Activated CD4-positive, alpha-beta memory T cell treated with anti-CD3 and anti-CD28 coated beads for 36 hours (primary cell): ENCODE measurements at regions not wholly inside any gene's neighbourhood (a gene's known extent, or its start where the extent isn't known, plus 50 kb on each side); places are given as distances from the start of the nearest gene placed in this dataset.

Experiments
- CTCF ChIA-PET: fragments of 350-600 bp; sonication (Branson Sonifier 250); formaldehyde crosslinking; loops from one replicate; lab custom pipeline; 2021; ENCODE audit warnings: antibody characterized with exemption, inconsistent platforms; lab: Charles Lee
- POLR2A ChIA-PET: fragments of 350-600 bp; sonication (Branson Sonifier 250); formaldehyde crosslinking; loops from one replicate; lab custom pipeline; 2021; ENCODE audit warnings: antibody characterized with exemption; lab: Charles Lee
- DNase-seq: peaks from one replicate; pipeline ENCODE4 v3.0.0-alpha.2; 2020
- H3K27ac Mint-ChIP-seq: one replicate; pipeline ENCODE4 v1.8.0; 2021; ENCODE audit warnings: mixed read lengths
- H3K27me3 Mint-ChIP-seq: one replicate; pipeline ENCODE4 v1.8.0; 2021; ENCODE audit warnings: mixed read lengths
- H3K36me3 Mint-ChIP-seq: one replicate; pipeline ENCODE4 v1.8.0; 2021; ENCODE audit warnings: mixed read lengths
- H3K4me1 Mint-ChIP-seq: one replicate; pipeline ENCODE4 v1.8.0; 2021; ENCODE audit warnings: low read depth, mixed read lengths
- H3K4me3 Mint-ChIP-seq: one replicate; pipeline ENCODE4 v1.8.0; 2021; ENCODE audit warnings: mild to moderate bottlenecking, mixed read lengths
- H3K9me3 Mint-ChIP-seq: one replicate; pipeline ENCODE4 v1.8.0; 2021; ENCODE audit warnings: mixed read lengths
- intact Hi-C: fragments of 100-400 bp; cut with micrococcal nuclease; formaldehyde crosslinking; loops from one replicate; pipeline ENCODE4 v1.15.1; 2023

DNA sequence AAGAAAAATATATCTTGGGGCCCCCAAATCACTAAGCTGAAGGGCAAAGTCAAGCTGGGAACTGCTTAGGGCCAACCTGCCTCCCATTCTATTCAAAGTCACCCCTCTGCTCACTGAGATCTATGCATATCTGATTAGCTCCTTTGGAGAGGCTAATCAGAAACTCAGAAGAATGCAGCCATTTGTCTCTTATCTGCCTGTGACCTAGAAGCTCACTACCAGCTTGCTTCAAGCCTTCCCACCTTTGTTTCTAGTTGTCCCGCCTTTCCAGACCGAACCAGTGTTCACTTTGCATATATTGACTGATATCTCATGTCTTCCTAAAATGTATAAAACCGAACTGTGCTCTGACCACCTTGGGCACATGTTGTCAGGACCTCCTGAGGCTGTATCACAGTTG lies 479.4 kb downstream of the METTL4 start:
- Mint-ChIP-seq H3K4me1 (no peaks in the 10 kb centered on the region), H3K9me3 (no peaks in the 10 kb centered on the region), H3K36me3 (no peaks in the 10 kb centered on the region), H3K27me3 (no peaks in the 10 kb centered on the region), H3K27ac (no peak overlapping the region), H3K4me3 (no peak overlapping the region)
- DNase-seq, result no peak
- intact Hi-C loops, result no loop called here
- POLR2A ChIA-PET, result no interaction called here
- CTCF ChIA-PET, result no interaction called here

GRCh38 chr18:2096551-2096950 lies 474.8 kb downstream of the METTL4 start:
- intact Hi-C loops, result no loop called here
- POLR2A ChIA-PET, result no interaction called here
- CTCF ChIA-PET, result interaction anchor here (1.7 kb wide), 1 partner anchor 10 kb away, joined by 11 read pairs; no protein-coding TSS in a partner anchor
- no peaks in the 10 kb centered on the region for H3K27me3 Mint-ChIP-seq
- no peaks in the 10 kb centered on the region for H3K4me1 Mint-ChIP-seq
- H3K9me3 Mint-ChIP-seq, result no peaks in the 10 kb centered on the region
- no peak for DNase-seq
- H3K36me3 Mint-ChIP-seq, result no peaks in the 10 kb centered on the region
- H3K4me3 Mint-ChIP-seq, result no peak overlapping the region
- no peak overlapping the region for H3K27ac Mint-ChIP-seq

DNA sequence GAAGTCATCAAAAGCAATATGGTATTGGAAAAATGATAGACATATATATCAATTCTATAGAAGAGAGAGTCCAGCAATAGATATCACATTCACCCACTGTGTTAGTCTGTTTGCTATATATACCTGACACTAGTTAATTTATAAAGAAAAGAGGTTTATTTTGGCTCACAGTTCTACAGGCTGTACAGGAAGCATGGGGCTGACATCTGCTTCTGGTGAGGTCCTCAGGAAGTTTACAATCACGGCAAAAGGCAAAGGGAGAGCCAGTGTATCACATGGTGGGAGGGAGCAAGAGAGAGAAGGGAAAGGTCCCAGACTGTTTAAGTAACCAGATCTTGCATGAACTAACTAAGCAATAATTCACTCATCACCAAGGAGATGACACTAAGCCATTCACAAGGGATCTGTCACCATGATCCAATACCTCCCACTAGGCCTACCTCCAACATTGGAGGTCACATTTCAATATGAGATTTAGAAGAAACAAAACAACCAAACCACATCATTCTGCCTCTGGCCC lies 470.6 kb downstream of the METTL4 start:
- ChIA-PET POLR2A (no interaction called here), CTCF (no interaction called here)
- DNase-seq, result no peak
- H3K36me3 Mint-ChIP-seq, result no peaks in the 10 kb centered on the region
- H3K27ac Mint-ChIP-seq, result no peak overlapping the region
- H3K27me3 Mint-ChIP-seq, result peaks cover 3% of the 10 kb centered on the region
- H3K4me3 Mint-ChIP-seq, result no peak overlapping the region
- no peaks in the 10 kb centered on the region for H3K4me1 Mint-ChIP-seq
- H3K9me3 Mint-ChIP-seq, result no peaks in the 10 kb centered on the region
- intact Hi-C loops, result loop anchor here (10.0 kb wide), 2 partner anchors 124 to 1144 kb away; partner anchors contain the start of gene MYL12A

DNA sequence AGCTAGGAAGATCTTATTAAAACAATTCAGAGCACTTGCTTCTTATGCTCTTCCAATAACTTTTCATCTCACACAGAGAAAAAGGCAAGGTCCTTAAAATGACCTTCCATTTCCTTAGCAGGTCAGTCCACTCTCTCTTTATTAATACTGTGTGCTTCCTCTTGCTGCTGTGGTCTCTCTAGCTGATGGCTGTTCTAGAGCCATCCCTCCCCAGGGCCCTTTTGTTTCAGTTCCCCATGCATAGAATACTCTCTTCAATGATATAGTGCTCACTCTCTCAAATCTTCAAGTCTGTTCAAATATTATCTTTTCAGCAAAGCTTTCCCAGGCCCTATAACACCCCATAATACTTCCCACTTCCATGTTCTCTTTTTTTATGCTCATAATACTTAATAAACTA lies 469.3 kb downstream of the METTL4 start:
- CTCF ChIA-PET, result interaction anchor here (0.5 kb wide), 1 partner anchor 177 kb away, joined by 3 read pairs; no protein-coding TSS in a partner anchor
- no peak for DNase-seq
- Mint-ChIP-seq H3K27me3 (peaks cover 3% of the 10 kb centered on the region), H3K4me1 (no peaks in the 10 kb centered on the region), H3K9me3 (no peaks in the 10 kb centered on the region), H3K27ac (no peak overlapping the region), H3K36me3 (no peaks in the 10 kb centered on the region), H3K4me3 (no peak overlapping the region)
- intact Hi-C loops, result loop anchor here (10.0 kb wide), 2 partner anchors 123 to 1143 kb away; partner anchors contain the start of gene MYL12A
- POLR2A ChIA-PET, result no interaction called here

DNA sequence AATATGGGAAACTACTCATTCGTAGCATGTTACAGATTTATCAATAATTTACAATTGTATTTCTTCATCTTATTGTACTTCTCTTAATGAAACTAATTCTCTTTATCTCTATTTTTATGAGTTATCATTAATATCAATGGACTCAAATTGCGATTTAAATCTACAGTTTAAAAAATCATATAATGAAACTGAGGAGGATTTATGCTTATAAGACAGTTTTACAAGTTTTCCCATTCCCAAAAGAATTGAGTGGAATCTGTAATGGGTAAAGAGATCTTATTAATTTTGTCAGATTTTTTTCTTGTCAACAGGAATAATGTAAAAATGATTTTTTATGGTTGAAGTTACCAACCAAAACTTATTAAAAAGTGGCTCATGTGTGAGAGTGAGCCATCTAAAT lies 468.0 kb downstream of the METTL4 start:
- no peaks in the 10 kb centered on the region for H3K4me1 Mint-ChIP-seq
- no peak for DNase-seq
- H3K36me3 Mint-ChIP-seq, result no peaks in the 10 kb centered on the region
- CTCF ChIA-PET, result interaction anchor here (1.2 to 2.2 kb wide), 2 partner anchors 35 to 438 kb away, joined by 3 to 16 read pairs; no protein-coding TSS in a partner anchor
- no peaks in the 10 kb centered on the region for H3K9me3 Mint-ChIP-seq
- H3K4me3 Mint-ChIP-seq, result no peak overlapping the region
- H3K27me3 Mint-ChIP-seq, result peaks cover 3% of the 10 kb centered on the region
- no peak overlapping the region for H3K27ac Mint-ChIP-seq
- intact Hi-C loops, result loop anchor here (10.0 kb wide), 2 partner anchors 122 to 1142 kb away; partner anchors contain the start of gene MYL12A
- POLR2A ChIA-PET, result no interaction called here

DNA sequence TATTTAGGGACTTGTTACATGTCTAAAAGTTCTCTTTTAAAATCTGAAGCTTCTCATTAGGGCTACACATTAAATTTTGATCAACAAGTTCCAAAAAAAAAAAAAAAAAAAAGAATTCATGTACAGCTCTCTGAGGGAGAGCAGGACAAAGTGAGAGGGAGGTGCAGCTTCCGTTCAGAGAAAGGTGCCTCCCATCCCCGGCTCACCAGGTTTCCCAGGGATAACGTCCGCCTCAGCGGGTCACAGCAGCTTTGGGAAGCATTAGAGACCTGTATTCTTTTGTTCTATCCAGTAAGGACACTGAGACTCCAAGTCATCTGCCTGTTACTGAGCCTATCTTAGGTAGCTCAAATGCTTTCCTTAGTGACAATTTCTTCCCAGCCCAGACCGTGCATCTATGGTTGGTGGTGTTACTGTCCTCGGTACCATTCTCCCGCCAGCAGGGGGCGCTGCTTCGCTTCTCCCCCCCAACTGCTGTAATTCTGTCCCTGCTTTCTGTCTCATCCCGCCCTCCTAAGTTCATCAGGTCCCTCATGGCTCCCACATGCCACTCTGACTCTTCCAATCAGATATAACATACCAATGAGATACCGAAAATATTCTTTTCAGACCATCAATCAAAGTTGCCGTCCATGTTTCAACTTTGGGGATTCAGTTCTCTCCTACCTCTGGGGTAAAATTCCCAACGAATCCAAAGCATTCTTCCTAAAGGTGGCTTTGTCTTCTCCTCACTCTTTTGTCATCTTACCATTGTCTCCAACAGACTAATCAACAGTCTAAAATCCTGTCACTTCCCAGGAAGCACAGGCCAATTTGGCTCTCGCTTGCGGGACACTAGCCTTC lies 466.5 kb downstream of the METTL4 start:
- peak; percentile 63 for DNase-seq
- CTCF ChIA-PET, result interaction anchor here (0.6 to 2.8 kb wide), 24 partner anchors 9 to 1275 kb away, joined by 3 to 16 read pairs (median 4); no protein-coding TSS in a partner anchor
- Mint-ChIP-seq H3K27me3 (peaks cover 3% of the 10 kb centered on the region), H3K36me3 (no peaks in the 10 kb centered on the region), H3K4me3 (no peak overlapping the region), H3K4me1 (no peaks in the 10 kb centered on the region), H3K9me3 (no peaks in the 10 kb centered on the region), H3K27ac (no peak overlapping the region)
- POLR2A ChIA-PET, result interaction anchor here (0.6 kb wide), 1 partner anchor 1597 kb away, joined by 3 read pairs; no protein-coding TSS in a partner anchor
- intact Hi-C loops, result loop anchor here (1.0 to 10.0 kb wide), 3 partner anchors 120 to 1140 kb away; partner anchors contain the start of gene MYL12A

- ChIA-PET CTCF (no interaction called here), POLR2A (no interaction called here)
- Mint-ChIP-seq H3K4me1 (no peaks in the 10 kb centered on the region), H3K4me3 (no peak overlapping the region), H3K27ac (no peak overlapping the region), H3K27me3 (peaks cover 4% of the 10 kb centered on the region), H3K36me3 (no peaks in the 10 kb centered on the region), H3K9me3 (no peaks in the 10 kb centered on the region)
- no peak for DNase-seq
- intact Hi-C loops, result loop anchor here (10.0 kb wide), 2 partner anchors 116 to 1136 kb away; partner anchors contain the start of gene MYL12A
These were observed 462.7 kb downstream of the METTL4 start for GRCh38 chr18:2108591-2108990.

- ChIA-PET CTCF (no interaction called here), POLR2A (no interaction called here)
- H3K27me3 Mint-ChIP-seq, result peaks cover 9% of the 10 kb centered on the region
- H3K4me1 Mint-ChIP-seq, result no peaks in the 10 kb centered on the region
- H3K9me3 Mint-ChIP-seq, result no peaks in the 10 kb centered on the region
- H3K27ac Mint-ChIP-seq, result no peak overlapping the region
- intact Hi-C loops, result no loop called here
- H3K4me3 Mint-ChIP-seq, result no peak overlapping the region
- H3K36me3 Mint-ChIP-seq, result no peaks in the 10 kb centered on the region
- no peak for DNase-seq
These were observed 459.8 kb downstream of the METTL4 start for GRCh38 chr18:2111456-2111855.

DNA sequence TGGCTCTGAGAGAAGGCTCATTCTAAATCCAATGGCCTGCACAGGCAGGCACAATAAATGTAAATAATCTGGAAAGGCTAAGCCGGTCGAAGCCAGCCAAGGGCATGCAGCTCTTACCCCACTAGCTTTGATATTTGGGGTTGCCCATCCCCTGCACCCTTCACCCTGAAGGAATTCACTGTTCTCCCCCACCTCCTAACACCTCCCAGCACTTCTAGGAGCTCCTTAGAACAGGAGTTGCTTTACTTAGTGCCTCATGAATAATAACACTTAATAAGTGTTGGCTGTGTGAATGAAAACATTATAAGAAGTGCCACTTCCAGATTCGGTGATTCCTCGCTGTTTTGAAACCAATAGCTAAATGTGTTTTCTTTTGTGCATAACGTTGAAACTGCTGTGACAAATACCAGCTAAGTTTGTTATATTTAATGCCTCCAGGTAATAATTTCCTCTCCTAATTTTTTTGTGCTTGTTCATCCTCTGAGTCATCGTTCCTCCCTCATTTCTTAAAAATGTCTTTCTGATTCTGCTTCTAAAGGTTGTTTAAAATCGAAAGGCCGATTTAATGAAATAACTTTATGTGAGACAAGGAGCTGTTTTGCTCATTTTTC lies 458.8 kb downstream of the METTL4 start:
- Mint-ChIP-seq H3K27me3 (peaks cover 9% of the 10 kb centered on the region), H3K4me1 (no peaks in the 10 kb centered on the region), H3K9me3 (no peaks in the 10 kb centered on the region), H3K27ac (no peak overlapping the region), H3K36me3 (no peaks in the 10 kb centered on the region), H3K4me3 (no peak overlapping the region)
- ChIA-PET CTCF (interaction anchor here (0.6 kb wide), 1 partner anchor 429 kb away, joined by 3 read pairs; no protein-coding TSS in a partner anchor), POLR2A (no interaction called here)
- intact Hi-C loops, result no loop called here
- DNase-seq, result no peak

- intact Hi-C loops, result no loop called here
- Mint-ChIP-seq H3K27me3 (peaks cover 9% of the 10 kb centered on the region), H3K9me3 (no peaks in the 10 kb centered on the region), H3K36me3 (no peaks in the 10 kb centered on the region), H3K4me1 (no peaks in the 10 kb centered on the region), H3K27ac (no peak overlapping the region), H3K4me3 (no peak overlapping the region)
- no peak for DNase-seq
- ChIA-PET CTCF (interaction anchor here (0.7 kb wide), 1 partner anchor 8 kb away, joined by 3 read pairs; no protein-coding TSS in a partner anchor), POLR2A (no interaction called here)
These were observed 457.0 kb downstream of the METTL4 start for GRCh38 chr18:2114289-2114688.

- H3K4me3 Mint-ChIP-seq, result no peak overlapping the region
- no peaks in the 10 kb centered on the region for H3K9me3 Mint-ChIP-seq
- intact Hi-C loops, result no loop called here
- H3K36me3 Mint-ChIP-seq, result no peaks in the 10 kb centered on the region
- H3K4me1 Mint-ChIP-seq, result no peaks in the 10 kb centered on the region
- no peak overlapping the region for H3K27ac Mint-ChIP-seq
- ChIA-PET POLR2A (no interaction called here), CTCF (no interaction called here)
- no peak for DNase-seq
- H3K27me3 Mint-ChIP-seq, result peaks cover 9% of the 10 kb centered on the region
These were observed 456.5 kb downstream of the METTL4 start for GRCh38 chr18:2114765-2115164.

GRCh38 chr18:2121224-2121623 lies 450.1 kb downstream of the METTL4 start:
- H3K27ac Mint-ChIP-seq, result no peak overlapping the region
- intact Hi-C loops, result no loop called here
- H3K4me3 Mint-ChIP-seq, result no peak overlapping the region
- H3K36me3 Mint-ChIP-seq, result no peaks in the 10 kb centered on the region
- no peaks in the 10 kb centered on the region for H3K9me3 Mint-ChIP-seq
- no peaks in the 10 kb centered on the region for H3K4me1 Mint-ChIP-seq
- POLR2A ChIA-PET, result no interaction called here
- no peak for DNase-seq
- CTCF ChIA-PET, result interaction anchor here (2.7 kb wide), 1 partner anchor 16 kb away, joined by 16 read pairs; no protein-coding TSS in a partner anchor
- H3K27me3 Mint-ChIP-seq, result no peaks in the 10 kb centered on the region
